ENCODE measurements at regions not wholly inside any gene's neighbourhood (a gene's known extent, or its start where the extent isn't known, plus 50 kb on each side); places are given as distances from the start of the nearest gene placed in this dataset.

DNA sequence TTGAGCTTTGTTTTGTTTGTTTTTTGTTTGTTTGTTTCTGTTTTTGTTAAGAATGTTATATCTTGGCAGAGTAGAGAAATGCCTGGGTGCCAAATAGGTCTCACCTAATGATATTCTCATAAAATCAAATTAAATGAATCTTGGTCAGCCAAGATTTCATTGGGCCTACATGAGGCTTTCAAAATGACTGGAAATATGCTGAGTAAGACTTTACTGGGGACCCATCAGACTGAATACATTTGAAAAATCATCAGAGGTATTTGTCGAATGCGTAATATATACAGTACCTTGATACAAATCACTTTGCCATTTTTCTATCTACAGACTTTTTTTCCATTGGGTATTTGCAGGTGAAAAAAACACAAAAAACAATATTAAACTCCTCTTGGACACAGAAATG, 480.8 kb downstream of the CDH2 start:
- no peak for DNase-seq

DNA sequence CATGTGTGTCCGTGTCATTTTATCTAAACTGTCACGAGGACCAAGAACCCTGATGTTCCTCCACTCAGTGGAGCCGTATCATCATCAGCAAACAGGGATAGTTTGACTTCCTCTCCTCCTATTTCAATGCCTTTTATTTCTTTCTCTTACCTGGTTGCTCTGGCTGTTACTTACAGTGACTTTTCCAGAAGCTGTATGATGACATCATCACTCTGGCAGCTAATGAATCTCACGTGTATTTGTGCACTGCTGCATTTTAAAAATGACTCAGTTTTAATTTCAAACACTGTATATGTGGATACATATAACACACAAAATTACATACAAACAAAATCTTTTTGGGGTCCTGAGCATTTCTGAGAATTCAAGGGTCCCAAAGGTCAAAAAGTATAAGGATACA, 481.4 kb downstream of the CDH2 start:
- no peak for DNase-seq

GRCh38 chr18:27695052-27695451, 481.9 kb downstream of the CDH2 start:
- DNase-seq, result no peak

DNA sequence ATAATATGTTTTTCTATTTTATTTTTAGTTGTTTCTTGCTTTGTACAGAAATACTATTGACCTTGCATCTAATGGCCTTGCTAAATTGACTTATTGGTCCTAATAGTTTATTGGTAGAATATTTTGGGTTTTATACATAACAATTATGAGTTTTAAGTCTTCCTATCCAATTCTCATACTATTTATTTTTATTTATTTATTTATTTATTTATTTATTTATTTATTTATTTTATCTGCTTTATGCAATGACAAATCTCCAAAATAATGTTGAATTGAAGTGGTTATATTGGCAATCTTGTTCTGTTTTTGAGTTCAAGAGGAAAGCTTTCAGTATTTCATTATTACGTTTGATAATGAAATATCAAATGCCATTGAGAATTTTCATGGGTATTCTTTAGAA, 488.3 kb downstream of the CDH2 start:
- DNase-seq, result no peak

- DNase-seq, result no peak
These were observed 489.5 kb downstream of the CDH2 start for GRCh38 chr18:27687351-27687979.

GRCh38 chr18:27685807-27686412, 491.0 kb downstream of the CDH2 start:
- DNase-seq, result peak in 1 of 56 donors; percentile 31

- DNase-seq, result no peak
These were observed 491.8 kb downstream of the CDH2 start for GRCh38 chr18:27685091-27685490.

- DNase-seq, result no peak
These were observed 489.3 kb upstream of the CHST9 start for GRCh38 chr18:27674411-27674810.

GRCh38 chr18:27673861-27674260, 488.8 kb upstream of the CHST9 start:
- no peak for DNase-seq

- DNase-seq, result no peak
These were observed 483.1 kb upstream of the CHST9 start for GRCh38 chr18:27668158-27668557.

DNA sequence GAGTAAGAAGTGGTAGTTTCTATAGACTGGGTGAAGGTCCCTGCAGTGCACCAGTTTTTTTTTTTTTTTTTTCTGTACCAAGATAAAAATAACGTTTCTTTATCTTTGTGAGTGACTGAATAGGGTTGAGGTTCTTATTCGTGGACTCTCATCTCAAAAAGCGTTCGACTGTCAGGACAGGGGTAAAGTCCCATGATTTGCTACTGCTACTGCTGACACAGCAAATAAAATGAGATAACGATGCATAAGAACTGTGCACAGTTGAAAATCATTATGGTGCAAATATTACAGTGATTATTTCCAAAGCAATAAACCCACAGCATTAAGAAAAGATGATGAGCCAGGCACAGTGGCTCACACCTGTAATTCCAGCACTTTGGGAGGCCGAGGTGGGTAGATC, 482.0 kb upstream of the CHST9 start:
- DNase-seq, result no peak

DNA sequence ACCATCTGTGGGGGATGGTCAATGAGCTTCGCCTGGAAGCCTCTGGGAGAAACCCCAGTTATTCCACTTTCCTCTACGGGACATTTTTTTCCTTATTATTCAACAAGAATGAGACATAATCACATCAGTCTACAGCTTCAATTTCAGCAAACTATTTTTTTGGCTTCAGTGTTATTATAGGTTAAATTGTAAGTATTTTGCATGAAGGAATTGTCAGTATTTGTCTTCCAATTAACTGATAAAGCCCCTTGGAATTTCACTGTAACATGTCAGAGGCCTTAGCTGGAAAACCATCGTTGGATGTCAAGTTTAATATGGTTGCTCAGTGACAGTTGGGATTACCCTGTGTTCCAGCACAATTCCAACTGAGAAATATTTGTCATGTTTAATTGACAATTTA, 480.9 kb upstream of the CHST9 start:
- no peak for DNase-seq

DNA sequence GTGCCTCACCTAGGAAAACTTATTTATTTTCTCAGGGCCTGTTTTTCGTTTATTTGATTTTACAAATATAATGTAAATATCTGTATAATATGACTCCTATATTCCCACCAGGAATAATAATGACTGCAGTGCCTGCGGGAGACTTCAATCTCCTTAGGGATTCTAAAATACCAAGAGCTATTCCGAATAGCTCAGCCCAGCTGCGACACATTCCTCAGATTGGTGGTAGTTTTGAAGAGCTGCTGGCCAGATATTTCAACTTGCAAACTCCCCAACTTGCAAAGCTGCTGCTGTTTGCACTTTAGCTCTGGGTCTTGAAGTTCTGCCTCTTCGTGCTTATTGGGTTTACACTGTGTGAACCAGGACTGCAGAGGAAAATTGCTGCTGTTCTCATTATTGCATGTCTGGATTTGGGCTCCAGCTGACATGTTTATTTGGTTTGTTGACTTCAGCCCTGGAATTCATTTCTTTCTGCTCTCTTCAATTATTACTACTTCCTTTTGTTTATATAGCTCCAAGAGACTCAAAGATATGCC, 480.2 kb upstream of the CHST9 start:
- no peak for DNase-seq

DNA sequence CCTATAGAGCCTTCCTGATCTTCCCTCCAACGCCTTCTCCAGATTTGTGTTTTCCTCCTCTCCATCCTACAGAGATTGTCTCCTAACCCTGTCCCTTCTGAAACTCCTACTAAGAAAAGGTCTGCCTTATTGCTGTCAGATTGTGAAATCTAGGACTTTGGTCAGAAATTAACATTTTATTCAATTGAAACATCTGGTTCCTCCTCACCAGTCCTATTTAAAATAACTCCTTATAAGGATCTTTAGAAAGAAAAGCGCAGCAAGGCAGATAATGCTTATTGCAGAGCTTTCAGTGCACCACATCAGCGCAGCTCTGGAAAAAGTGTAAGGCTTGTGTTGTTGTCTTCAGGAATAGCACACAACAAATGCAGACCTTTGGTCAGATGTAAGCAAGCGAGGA, 477.8 kb upstream of the CHST9 start:
- DNase-seq, result no peak

- DNase-seq, result no peak
These were observed 477.4 kb upstream of the CHST9 start for GRCh38 chr18:27662537-27662936.

GRCh38 chr18:27661320-27662018, 476.4 kb upstream of the CHST9 start:
- peak in 4 of 56 donors; percentile 2 to 8 (median 4) for DNase-seq

GRCh38 chr18:27656905-27657304, 471.8 kb upstream of the CHST9 start:
- no peak for DNase-seq

DNA sequence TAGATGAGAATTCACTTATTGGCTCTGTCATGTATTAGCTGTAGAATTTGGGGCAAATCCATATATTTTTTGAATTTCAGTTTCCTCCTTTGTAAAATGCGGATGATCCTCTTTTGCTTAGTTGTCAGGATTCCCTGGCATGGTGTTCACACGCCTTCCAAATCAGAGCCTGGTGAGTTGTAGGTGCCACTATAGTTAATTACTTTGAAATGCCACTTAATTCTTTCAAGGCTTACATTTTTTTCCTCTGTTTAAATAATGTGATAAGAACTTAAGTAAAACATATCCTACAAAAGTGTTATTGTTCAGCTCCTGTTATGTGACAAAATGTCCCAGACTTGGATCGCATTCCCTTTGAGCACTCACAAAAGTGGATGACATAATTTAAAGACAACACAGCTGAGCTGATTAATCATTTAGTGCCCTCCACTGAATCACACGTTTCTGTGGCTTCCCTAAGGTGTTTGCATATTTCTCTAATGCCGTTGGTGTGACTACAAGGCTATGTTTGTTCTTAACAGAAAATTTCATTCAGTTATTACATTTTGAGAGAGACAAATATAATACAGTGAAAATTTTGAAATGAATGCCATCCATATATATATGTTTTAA, 471.2 kb upstream of the CHST9 start:
- no peak for DNase-seq

GRCh38 chr18:27653247-27653646, 468.1 kb upstream of the CHST9 start:
- DNase-seq, result no peak

DNA sequence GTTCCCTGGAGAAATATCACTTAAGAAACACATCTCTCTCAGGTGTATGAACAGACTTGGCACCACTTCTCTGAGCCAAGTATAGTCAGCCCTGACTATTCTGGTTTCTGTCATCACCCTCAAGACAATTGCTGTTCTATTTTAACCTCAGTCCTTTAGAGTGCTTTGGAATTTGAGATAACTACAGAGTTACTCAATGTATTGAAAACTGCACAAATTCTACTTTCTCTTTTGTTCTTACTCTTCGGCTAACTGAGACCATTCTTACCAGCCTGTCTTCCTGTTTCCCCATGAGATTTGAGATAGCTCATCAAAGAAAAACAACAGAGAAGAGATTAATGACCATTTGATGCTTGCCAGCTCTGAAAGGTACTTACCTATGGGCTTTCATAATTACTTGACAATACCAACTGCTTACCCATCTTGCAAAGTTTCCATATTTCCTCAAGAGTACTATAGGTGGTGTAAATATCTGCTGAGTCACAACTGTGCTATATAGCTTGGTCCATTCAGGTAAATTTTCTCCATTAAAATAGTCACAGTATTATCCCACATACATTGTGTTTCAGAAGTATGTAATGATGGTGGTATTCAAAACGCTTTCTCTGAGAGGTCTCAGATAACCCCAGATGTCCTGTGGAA, 467.5 kb upstream of the CHST9 start:
- no peak for DNase-seq

DNA sequence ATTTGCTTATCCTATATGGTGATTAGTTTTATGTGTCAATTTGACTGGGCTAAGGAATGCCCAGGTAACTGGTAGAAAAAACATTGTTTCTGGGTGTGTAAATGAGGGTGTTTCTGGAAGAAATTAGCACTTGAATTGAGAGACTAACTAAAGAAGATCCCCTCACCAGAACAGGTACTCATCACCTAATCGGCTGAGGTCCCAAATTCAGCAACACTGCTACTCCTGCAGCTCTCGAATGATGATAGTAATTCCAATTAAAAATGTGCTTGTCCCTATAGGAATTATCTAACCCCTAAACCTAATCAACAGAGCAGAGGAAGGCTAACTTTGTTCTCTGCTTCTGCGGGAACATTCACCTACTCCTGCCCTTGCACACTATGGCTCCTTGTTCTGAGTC, 464.5 kb upstream of the CHST9 start:
- DNase-seq, result no peak

GRCh38 chr18:27645929-27646328, 460.8 kb upstream of the CHST9 start:
- DNase-seq, result no peak

All from amygdala (tissue), 56 donors.